ENCODE measurements at regions not wholly inside any gene's neighbourhood (a gene's known extent, or its start where the extent isn't known, plus 50 kb on each side); places are given as distances from the start of the nearest gene placed in this dataset.
"Not testable (repeated sequence)": the region's sequence is repeated elsewhere in the genome, so short reads cannot be mapped to it uniquely, and the experiment has no call there.

GRCh38 chr2:81078631-81079030 is 774.1 kb upstream of the LRRTM1 start:
- no peak for DNase-seq (ENCODE audit: low spot score)

- no peak for DNase-seq (ENCODE audit: low spot score)
These were observed 773.5 kb upstream of the LRRTM1 start for GRCh38 chr2:81078102-81078501.

- DNase-seq (ENCODE audit: low spot score), result no peak
These were observed 772.8 kb upstream of the LRRTM1 start for GRCh38 chr2:81077396-81077795.

- no peak for DNase-seq (ENCODE audit: low spot score)
These were observed 768.9 kb upstream of the LRRTM1 start for GRCh38 chr2:81073412-81073811.

- DNase-seq (ENCODE audit: low spot score), result no peak
These were observed 763.6 kb upstream of the LRRTM1 start for GRCh38 chr2:81068144-81068543.

- no peak for DNase-seq (ENCODE audit: low spot score)
These were observed 756.5 kb upstream of the LRRTM1 start for GRCh38 chr2:81061016-81061415.

- DNase-seq (ENCODE audit: low spot score), result no peak
These were observed 746.1 kb upstream of the LRRTM1 start for GRCh38 chr2:81050580-81051095.

- DNase-seq (ENCODE audit: low spot score), result no peak
These were observed 739.1 kb upstream of the LRRTM1 start for GRCh38 chr2:81043681-81044080.

GRCh38 chr2:81007104-81007503 is 702.6 kb upstream of the LRRTM1 start:
- no peak for DNase-seq (ENCODE audit: low spot score)

- DNase-seq (ENCODE audit: low spot score), result no peak
These were observed 698.4 kb upstream of the LRRTM1 start for GRCh38 chr2:81002906-81003305.

- DNase-seq (ENCODE audit: low spot score), result no peak
These were observed 682.9 kb upstream of the LRRTM1 start for GRCh38 chr2:80987466-80987865.

GRCh38 chr2:80969900-80970299 is 665.3 kb upstream of the LRRTM1 start:
- DNase-seq (ENCODE audit: low spot score), result no peak

- DNase-seq (ENCODE audit: low spot score), result no peak
These were observed 663.9 kb upstream of the LRRTM1 start for GRCh38 chr2:80968450-80968849.

GRCh38 chr2:80947601-80948130 is 643.1 kb upstream of the LRRTM1 start:
- no peak for DNase-seq (ENCODE audit: low spot score)

GRCh38 chr2:80943487-80943886 is 638.9 kb upstream of the LRRTM1 start:
- DNase-seq (ENCODE audit: low spot score), result no peak

- DNase-seq (ENCODE audit: low spot score), result peak; percentile 34
These were observed 638.2 kb upstream of the LRRTM1 start for GRCh38 chr2:80942766-80943165.

- no peak for DNase-seq (ENCODE audit: low spot score)
These were observed 633.9 kb upstream of the LRRTM1 start for GRCh38 chr2:80938463-80938862.

- DNase-seq (ENCODE audit: low spot score), result not testable (repeated sequence)
These were observed 627.3 kb upstream of the LRRTM1 start for GRCh38 chr2:80931820-80932219.

- DNase-seq (ENCODE audit: low spot score), result no peak
These were observed 626.2 kb upstream of the LRRTM1 start for GRCh38 chr2:80930777-80931176.

GRCh38 chr2:80926168-80926567 is 621.6 kb upstream of the LRRTM1 start:
- no peak for DNase-seq (ENCODE audit: low spot score)

- DNase-seq (ENCODE audit: low spot score), result no peak
These were observed 592.0 kb upstream of the LRRTM1 start for GRCh38 chr2:80896576-80896975.

GRCh38 chr2:80894486-80894885 is 589.9 kb upstream of the LRRTM1 start:
- DNase-seq (ENCODE audit: low spot score), result no peak

GRCh38 chr2:80893711-80894110 is 589.2 kb upstream of the LRRTM1 start:
- DNase-seq (ENCODE audit: low spot score), result no peak

GRCh38 chr2:80889009-80889408 is 584.5 kb upstream of the LRRTM1 start:
- DNase-seq (ENCODE audit: low spot score), result peak; percentile 23

All from umbilical cord (tissue), 1 donor.